GM19023 (cell line): ENCODE measurements at regions not wholly inside any gene's neighbourhood (a gene's known extent, or its start where the extent isn't known, plus 50 kb on each side); places are given as distances from the start of the nearest gene placed in this dataset.

Experiments
- ATAC-seq: cut with Tn5 transposase; IDR thresholded peaks from one replicate; pipeline ENCODE4 v1.9.1; 2021; ENCODE audit warnings: mild to moderate bottlenecking, moderate library complexity; ENCODE audit not compliant: unreplicated experiment

DNA sequence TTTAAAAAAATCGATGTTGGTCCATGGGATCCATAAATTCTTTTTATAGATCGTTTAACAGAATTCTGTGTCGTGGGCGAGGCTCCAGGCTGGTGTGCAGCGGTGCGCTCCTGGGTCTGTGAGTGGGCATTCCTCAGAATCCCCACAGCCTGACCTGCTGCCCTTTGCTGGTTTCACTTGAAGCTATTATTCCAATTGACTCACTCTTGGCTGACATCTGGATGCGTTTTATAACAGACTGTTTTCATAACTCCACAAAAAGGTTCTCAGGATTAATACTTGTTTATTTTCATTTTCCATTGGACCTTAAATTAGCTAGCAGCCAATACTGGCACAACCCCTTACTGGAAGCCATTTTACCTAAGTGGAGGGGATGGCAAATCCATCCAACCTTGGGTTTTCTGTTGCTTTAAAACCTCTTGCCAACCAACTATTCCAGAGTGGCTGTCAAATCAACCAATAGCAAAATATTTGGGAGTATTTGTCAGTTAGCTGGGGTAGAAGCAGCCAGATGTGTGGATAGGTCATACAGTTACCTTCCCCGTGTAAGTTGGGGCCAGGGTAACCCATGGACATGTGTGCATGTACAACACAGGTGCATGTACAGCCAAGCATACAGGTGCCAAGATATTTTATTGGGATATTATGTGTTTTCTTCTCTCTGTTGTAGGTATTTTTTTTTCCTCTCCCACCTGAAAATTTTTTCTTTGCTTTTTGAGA, 160.7 kb upstream of the ZNF32 start:
- ATAC-seq: no peak

DNA sequence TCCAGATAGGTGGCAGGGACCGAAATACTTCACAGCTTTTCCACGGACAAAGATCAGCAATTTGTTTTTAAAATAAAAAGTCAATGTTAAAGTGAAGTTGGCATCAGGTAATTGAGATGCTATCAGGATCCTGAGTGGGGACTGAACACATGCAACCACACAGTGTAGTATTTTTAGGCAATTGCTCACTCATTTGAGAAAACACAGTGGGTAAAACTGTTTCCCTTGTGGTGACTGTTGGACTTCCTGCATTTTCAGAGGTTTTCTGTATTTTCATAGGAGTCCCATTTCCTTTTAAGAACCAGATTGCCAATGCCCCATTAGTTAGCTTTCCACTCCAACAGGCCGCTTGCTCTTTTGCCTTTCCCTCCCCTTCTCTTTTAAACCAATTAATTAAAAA, 159.5 kb upstream of the ZNF32 start:
- no peak for ATAC-seq

DNA sequence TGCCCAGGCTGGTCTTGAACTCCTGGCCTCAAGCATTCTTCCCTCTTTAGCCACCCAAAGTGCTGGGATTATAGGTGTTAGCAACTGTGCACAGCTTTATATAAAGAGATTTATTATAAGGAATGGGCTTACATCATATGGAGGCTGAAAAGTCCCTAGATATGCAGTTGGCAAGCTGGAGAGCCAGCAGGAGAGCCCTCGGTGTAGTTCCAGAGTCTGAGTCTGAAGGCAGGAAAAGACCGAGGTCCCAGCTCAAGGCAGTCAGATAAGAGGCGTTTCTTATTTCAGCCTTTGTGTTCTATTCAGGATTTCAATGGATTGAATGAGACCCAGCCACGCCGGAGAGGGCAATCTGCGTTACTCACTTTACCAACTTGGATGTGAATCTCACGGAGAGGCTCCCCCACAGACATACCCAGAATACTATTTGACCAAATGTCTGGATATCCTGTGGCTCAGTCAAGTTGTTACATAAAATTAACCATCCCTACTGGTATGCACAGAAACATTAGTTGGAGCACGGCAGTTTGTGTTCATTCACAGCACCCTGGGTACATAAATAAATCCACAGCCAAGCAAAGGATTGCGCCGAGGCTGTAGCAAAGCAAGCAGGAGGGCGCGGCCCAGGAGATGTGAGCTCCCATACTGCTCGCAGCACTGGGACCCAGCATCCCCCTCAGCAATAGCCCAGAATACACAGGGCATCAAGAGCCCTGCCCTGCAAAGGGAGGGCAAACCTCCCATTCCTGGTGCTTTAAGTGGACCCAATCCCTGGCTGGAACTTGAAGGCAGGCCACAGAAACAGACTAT, 158.4 kb upstream of the ZNF32 start:
- no peak for ATAC-seq

DNA sequence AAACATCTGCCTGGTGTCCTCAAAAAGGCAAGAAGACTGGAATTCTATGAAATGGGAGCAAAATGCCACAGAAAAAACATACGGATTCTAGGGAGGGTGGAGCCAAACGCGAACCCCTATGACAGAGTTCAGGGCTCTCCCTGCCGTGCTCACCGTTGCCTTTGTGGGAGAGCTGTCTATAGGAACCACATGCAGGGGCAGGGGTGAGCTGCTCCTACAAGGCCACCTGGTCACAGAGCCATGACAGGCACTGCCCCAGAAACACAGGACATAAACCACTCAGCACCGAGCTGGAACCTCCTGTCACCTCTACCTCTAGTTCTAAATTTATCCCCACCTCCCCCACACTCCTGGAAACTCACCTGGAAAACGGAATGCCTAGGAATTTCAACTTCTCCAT, 155.1 kb upstream of the ZNF32 start:
- ATAC-seq: no peak

DNA sequence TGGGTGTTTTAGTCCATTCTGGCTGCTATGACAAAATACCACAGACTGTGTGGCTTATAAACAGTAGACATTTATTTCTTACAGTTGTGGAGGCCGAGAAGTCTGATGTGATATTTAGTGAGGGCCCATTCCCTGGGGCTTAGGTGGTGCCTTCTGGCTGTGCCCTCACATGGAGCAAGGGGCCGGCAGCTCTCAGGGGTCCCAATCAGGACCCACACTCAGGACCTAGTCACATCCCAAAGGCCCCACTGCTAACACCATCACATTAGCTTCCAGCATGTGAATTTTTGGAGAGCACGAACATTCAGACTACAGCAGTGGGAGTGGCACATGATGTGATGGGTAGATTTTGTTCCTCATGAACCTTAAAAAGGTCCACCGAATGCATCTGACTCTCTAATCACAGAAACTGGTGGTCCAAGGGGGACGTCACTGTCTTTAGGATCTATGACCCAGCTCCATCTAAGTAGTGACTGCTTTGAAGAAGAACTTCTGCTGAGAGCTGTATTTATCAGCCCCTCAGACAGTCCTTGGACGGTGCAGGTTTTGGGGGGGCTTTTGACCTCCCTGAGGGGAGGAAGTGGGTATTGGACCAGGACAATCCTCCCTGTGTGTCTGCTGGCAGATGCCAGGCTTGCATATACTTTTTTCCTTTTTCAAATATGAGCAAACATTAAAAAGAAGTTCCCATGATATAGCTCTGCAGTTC, 154.5 kb upstream of the ZNF32 start:
- no peak for ATAC-seq

DNA sequence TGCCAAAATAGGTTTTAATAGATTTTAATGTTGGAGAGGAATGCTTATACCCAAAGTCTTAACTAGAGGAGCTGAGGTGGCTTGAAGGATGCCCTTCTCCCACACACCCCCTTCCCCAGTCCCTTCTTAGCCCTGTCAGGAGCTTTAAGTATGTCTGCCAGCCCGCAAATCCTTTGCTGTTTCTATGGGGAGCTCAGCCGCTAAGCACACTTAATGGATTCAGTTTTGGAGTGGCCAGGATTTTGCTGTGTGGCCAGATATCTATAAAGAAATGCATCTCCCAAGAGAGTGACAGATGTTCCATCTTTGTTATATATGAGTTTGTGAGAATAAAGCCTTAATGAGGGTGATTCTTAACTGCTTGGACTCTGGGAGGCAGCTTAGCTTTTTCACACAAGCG, 152.9 kb upstream of the ZNF32 start:
- no peak for ATAC-seq

DNA sequence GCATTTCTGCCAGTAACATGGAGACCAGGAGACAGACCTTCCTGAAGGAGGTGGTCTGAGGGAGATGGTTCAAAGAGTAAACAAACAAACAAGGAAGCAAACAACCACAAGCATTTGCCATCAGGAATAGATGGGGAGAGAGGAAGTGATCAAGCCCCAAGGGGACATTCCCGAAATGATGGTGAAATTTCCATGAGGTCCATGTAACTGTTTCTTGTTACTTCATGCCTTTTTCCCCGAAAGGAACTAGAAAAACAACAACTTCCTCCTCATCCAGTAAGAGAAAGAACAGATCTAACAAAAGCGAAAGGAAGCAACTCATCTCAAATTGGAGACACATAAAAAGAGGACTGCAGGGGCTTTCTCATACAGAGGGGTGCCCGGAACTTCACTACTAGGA, 152.5 kb upstream of the ZNF32 start:
- no peak for ATAC-seq

DNA sequence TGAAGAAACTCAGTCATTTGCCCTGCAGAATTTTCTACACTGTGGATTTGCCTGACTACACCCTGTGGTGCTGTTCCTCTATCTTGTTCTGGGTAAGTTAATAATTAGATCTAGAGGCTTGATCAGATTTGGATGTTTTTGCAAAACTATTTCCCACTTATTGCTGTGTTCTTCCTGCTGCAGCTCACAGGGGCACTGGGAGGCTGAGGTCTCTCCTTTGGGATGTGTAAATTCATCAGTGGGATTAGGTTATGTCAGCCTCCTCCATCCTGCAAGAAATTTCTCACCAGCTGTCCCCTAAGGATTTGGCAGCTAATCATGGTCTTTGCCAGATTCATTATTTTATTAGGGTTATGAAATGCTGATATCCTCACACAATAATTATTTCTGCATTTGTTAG, 148.1 kb upstream of the ZNF32 start:
- ATAC-seq: no peak

DNA sequence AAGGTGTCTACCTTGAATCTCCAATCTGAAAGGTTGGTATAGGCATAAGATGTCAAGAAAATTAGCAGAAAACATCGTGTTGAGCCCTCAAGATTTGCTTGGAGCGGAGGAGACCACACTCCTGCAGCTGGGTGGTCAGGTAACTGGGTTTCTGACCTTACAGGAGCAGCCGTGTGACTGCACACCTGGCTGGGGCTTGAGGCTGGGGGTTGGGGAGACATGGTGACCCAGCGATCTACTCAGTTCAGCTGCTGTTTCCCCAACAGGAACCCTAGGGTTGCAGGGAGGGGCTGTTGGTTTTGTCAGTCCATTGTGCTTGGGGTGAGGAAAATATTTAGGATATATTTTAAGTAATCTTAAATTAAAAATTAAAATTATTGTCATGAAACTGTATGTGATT, 147.0 kb upstream of the ZNF32 start:
- no peak for ATAC-seq

DNA sequence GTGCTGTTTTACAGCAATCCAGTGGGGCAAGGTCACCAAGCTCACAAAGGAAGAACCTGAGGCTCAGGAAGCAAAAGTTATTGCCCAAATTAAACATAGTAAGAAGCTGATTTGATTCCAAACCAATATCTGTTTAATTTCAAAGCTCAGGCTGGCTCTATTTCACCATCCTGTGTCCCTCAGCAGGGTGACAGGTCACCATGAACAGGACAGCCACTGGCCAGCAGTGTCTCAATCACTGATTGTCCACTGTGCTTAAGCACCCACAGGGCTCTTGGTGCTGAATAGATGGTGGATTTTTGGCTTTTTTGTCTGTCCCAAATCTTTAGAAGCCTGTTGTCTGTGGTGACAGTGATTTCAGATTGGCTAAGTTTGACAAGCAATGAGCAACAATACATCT, 146.4 kb upstream of the ZNF32 start:
- ATAC-seq: no peak

DNA sequence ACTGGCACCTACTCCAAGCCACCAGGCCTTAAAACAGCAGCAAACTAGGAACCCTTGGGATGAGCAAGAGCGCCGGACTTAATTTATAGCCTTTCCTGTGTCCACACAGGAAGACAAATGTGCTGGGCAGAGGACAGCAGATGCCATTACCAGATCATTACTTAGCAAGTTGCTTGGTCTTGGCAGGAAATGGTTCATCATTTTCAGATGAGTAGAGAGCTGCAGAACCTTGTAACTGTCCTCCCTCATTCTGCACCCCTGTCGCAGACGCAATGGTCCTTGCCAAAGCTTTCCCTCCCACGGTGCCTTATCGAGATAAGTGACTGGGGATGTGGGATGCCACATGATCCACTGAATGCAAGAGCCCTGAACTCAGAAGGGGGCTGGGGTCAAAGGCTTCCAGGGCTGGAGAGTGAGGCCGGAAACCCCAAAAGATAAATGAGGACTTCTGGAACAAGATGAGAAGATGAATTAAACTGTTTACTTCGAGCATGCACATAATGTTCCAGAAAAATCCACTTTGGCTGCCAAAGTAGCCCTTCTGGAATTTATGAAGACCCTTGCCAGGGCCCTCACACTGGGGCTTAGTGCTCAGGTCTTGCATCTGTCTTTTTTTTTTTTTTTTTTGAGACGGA, 145.6 kb upstream of the ZNF32 start:
- ATAC-seq: no peak

DNA sequence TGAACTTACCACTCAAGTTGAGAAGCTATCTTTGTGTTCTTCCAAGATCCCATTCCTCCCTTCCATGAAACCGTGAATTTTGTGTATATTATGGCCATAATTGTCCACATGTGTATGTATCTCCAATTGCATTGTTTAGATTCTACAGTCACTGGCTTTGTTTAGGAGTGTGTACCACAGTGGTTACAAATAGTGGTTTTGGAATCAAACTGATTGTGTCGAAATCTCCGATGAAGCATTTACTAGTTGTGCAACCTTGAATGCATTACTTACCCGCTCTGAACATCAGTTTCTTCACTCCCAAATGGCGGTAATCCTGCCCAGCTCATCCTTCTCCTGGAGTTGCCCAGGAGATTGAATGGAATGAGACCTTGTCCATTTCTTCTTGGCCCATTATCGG, 145.0 kb upstream of the ZNF32 start:
- no peak for ATAC-seq

DNA sequence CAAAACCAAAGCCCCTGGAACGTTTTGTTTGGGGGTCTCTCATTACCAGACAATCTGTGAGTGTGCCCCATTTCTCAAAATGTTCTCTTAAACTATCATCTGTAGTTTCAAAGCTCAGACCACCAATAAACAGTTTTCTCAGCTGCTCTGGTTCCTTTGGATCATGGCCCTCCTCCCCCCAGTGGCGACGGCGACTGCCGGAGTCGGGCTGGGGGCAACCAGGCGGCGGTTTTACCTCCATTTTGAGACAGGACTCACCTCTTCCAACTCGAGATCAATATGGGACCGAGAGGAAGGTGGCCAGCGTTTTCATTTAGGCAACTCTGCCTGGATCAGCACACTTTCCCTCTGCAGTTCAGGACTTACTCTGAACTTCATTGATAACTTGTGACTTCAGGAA, 141.5 kb upstream of the ZNF32 start:
- no peak for ATAC-seq

DNA sequence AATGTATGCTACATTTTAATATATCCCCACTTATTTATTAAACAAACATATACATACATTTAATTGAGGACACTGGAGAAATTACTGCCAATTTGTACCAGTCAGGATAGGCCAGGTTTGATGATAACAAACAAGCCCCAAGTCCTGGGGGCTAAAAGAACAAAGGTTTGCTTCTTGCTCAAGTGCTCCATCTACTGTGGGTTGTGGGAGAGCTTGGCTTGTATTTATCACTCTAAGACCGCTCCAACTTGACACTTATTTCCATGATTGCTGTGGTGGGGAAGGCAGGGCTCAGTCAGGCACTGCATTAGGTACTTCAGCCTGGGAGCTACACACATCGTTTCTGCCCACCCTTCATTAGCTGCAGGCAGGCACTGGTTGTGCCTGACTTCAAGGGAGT, 136.6 kb upstream of the ZNF32 start:
- ATAC-seq: no peak

DNA sequence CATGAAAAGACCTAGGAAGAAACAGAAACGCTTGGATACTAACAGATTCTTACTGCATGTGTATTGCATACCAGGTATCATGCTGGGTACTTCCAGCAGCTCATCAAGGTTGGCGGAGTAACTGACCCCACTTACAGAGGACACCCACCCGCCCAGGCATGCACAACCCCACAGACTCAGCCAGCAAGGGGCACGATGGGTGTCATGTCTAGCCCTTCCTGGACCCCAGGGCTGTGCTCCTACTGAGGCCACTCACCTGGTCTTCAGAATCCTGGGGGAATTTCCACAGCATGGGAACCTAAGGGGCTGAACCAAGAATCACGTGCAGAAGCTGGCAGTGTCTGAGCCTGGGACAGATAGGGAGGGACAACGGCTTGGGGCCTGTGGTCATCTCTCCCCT, 134.1 kb upstream of the ZNF32 start:
- ATAC-seq: no peak

DNA sequence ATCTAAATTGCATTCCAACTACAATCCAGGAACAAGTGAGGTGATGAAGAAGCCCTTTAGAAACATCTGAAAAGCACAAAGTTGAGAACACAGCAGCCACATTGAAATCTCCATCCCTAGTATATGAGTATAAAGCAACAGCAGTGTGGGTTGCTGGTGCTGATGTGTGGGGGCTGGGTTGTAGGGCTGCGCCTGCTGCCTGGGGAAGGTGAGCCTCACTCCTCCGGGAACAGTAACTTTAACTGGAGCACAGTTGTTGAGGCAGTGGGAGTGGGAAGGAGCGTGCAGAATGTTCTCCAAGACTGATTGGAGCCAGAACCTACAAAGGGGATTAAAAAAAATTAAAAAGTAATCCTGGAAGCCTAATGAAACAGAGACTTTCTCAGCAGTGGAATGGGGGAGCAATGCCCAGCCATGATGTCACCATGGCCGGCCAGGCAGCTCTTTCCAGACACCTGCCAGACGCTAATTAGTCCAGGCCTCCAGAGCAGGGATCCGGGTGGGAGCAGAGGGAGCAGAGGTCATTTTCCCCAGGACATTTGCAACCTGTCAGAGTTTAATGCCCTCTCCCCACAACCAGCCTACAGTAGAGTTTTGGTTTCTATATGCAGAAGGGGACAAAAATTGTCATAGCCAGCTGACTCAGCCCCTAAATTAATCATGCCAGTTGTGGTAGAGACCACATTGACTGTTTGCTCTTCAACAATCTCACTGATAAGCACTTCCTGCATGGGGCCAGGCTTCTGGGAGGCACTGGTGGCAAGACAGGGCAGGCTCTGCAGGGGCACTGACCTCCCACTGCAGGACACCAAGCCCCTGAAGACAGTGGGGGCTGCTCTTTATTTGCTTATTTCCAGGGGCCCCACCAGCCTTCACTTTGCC, 133.0 kb upstream of the ZNF32 start:
- ATAC-seq: no peak

DNA sequence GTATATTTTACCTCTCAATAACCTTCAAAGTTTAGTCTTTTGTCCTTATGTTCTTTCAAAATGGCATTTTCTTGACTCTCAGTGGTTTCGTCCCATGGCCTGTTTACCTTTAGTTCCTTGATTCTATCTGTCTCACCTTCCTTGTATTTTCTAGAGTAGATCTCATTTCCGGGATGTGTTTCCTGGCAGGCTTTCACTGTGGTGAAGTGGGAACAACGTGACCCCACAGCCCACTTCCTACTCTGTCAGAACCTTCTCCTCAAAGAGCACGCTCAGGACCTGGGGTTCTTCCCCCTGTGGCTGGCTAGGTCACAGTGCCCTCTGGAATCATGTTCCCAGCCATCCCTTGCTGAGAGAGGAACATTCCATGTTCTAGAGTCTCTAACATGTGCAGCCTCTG, 129.9 kb upstream of the ZNF32 start:
- no peak for ATAC-seq

DNA sequence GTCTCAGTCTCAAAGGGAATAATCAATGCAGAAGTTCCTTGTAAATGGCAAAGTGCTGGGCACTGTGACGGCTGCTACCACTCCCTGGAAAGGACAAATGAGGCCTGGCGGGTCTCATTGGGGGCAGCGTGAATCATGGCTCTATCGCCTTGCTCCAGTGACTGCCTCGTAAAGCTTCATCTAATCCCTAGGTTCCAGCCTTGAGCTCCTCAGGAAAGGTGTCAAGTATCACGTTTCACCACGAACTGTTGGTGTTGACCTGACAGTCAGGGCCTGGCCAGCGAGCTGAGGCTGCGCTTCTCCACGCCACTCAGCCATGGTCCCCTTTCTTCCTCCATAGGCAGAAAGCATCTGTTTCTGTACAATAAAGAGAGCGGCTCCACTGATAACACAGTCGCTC, 126.7 kb upstream of the ZNF32 start:
- ATAC-seq: no peak

DNA sequence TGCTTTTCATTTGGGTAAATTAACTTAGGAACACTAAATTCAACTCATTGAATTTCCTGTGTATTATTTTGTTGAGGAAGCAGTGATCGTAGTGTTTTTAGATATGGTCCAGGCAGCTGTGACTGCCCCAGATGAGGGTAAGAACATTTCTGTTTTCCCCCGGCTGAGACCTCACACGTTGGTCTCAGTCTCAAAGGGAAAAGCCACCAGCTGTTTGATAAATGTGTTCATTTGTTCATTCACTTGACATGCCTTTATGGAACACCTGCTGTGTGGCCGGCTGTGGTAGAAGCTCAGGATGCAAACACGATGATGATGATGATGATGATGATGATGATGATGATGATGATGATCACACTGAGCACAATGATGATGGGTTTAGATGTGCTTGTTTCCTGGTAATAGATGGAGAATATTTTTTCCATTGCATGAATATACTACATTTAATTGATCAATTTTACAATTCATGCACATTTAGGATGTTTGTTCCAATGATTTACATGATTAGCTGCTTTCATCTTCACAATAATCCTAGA, 125.6 kb upstream of the ZNF32 start:
- no peak for ATAC-seq

DNA sequence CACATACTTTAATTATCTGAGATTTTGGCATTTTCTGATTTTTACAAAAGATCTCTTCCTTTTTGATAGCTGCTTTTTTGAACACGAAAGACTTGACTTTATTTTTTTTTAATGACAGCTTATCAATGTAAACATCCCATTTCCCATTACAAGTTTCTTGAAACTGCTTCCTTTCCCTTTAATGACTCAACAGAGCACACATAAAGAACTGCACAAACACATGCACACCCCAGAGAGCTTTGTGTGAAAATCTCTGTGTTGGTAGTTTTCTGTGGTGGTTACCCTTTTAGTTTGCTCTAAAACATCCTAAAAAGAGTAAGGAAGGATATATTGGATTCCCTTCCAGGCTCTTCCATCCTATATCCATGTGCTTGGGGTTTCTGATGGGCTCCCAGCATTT, 125.1 kb upstream of the ZNF32 start:
- ATAC-seq: no peak
